Liver (tissue), 3 donors: ENCODE measurements at regions not wholly inside any gene's neighbourhood (a gene's known extent, or its start where the extent isn't known, plus 50 kb on each side); places are given as distances from the start of the nearest gene placed in this dataset.

Experiments used
- MAX ChIP-seq: IDR thresholded peaks from 2 replicates; pipeline ENCODE4 v1.6.1; 2016; ENCODE audit warnings: antibody characterized with exemption
- REST ChIP-seq: IDR thresholded peaks from 2 replicates; pipeline ENCODE4 v1.6.1; 2016; ENCODE audit warnings: antibody characterized with exemption, mild to moderate bottlenecking
- SP1 ChIP-seq: IDR thresholded peaks from 2 replicates; pipeline ENCODE4 v1.6.1; 2018; ENCODE audit warnings: antibody characterized with exemption, mild to moderate bottlenecking
- TAF1 ChIP-seq: conservative IDR thresholded peaks from 2 replicates; pipeline ENCODE4 v1.6.1; 2016; ENCODE audit warnings: antibody characterized with exemption, mild to moderate bottlenecking
- YY1 ChIP-seq: IDR thresholded peaks from 2 replicates; pipeline ENCODE4 v1.6.1; 2016; ENCODE audit warnings: antibody characterized with exemption, mild to moderate bottlenecking
- TF ChIP-seq, protein P1 (sequence below): fragments of 150-350 bp; IDR thresholded peaks from 2 replicates; pipeline ENCODE4 v1.5.1; 2017; ENCODE audit warnings: improper control_type of control experiment, low read depth, low read length; ENCODE audit not compliant: missing input control
- donor health status: healthy.
- donor health status: healthy.

GRCh38 chr10:83750604-83751003, 388.7 kb upstream of the GHITM start:
- TF ChIP-seq REST: no peak
- TF ChIP-seq, protein P1, sequence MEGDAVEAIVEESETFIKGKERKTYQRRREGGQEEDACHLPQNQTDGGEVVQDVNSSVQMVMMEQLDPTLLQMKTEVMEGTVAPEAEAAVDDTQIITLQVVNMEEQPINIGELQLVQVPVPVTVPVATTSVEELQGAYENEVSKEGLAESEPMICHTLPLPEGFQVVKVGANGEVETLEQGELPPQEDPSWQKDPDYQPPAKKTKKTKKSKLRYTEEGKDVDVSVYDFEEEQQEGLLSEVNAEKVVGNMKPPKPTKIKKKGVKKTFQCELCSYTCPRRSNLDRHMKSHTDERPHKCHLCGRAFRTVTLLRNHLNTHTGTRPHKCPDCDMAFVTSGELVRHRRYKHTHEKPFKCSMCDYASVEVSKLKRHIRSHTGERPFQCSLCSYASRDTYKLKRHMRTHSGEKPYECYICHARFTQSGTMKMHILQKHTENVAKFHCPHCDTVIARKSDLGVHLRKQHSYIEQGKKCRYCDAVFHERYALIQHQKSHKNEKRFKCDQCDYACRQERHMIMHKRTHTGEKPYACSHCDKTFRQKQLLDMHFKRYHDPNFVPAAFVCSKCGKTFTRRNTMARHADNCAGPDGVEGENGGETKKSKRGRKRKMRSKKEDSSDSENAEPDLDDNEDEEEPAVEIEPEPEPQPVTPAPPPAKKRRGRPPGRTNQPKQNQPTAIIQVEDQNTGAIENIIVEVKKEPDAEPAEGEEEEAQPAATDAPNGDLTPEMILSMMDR: no peak
- no peak for TF ChIP-seq SP1
- TF ChIP-seq MAX: no peak
- no peak for TF ChIP-seq YY1
- TF ChIP-seq TAF1: no peak
